ENCODE measurements at regions not wholly inside any gene's neighbourhood (a gene's known extent, or its start where the extent isn't known, plus 50 kb on each side); places are given as distances from the start of the nearest gene placed in this dataset.

DNA sequence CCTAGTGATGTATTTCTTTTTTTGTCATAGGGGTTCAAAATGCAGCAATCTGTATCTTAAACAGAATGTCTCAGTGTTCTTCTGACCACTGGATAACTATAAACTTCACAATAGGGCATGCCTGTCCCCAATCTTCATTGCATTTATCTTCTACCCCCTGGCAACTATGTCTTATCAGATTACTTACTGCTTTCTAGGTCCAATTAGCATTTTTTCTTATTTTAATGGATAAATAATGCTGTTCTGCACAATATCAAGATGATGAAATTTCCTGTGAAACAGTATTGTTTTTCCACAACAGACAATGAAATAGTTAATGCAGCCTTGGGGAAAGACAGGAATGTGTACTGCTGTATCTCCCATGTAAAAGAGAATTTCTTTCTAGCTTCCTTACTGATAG lies 432.1 kb downstream of the NSUN3 start (continued):
- TF ChIP-seq, protein P1, sequence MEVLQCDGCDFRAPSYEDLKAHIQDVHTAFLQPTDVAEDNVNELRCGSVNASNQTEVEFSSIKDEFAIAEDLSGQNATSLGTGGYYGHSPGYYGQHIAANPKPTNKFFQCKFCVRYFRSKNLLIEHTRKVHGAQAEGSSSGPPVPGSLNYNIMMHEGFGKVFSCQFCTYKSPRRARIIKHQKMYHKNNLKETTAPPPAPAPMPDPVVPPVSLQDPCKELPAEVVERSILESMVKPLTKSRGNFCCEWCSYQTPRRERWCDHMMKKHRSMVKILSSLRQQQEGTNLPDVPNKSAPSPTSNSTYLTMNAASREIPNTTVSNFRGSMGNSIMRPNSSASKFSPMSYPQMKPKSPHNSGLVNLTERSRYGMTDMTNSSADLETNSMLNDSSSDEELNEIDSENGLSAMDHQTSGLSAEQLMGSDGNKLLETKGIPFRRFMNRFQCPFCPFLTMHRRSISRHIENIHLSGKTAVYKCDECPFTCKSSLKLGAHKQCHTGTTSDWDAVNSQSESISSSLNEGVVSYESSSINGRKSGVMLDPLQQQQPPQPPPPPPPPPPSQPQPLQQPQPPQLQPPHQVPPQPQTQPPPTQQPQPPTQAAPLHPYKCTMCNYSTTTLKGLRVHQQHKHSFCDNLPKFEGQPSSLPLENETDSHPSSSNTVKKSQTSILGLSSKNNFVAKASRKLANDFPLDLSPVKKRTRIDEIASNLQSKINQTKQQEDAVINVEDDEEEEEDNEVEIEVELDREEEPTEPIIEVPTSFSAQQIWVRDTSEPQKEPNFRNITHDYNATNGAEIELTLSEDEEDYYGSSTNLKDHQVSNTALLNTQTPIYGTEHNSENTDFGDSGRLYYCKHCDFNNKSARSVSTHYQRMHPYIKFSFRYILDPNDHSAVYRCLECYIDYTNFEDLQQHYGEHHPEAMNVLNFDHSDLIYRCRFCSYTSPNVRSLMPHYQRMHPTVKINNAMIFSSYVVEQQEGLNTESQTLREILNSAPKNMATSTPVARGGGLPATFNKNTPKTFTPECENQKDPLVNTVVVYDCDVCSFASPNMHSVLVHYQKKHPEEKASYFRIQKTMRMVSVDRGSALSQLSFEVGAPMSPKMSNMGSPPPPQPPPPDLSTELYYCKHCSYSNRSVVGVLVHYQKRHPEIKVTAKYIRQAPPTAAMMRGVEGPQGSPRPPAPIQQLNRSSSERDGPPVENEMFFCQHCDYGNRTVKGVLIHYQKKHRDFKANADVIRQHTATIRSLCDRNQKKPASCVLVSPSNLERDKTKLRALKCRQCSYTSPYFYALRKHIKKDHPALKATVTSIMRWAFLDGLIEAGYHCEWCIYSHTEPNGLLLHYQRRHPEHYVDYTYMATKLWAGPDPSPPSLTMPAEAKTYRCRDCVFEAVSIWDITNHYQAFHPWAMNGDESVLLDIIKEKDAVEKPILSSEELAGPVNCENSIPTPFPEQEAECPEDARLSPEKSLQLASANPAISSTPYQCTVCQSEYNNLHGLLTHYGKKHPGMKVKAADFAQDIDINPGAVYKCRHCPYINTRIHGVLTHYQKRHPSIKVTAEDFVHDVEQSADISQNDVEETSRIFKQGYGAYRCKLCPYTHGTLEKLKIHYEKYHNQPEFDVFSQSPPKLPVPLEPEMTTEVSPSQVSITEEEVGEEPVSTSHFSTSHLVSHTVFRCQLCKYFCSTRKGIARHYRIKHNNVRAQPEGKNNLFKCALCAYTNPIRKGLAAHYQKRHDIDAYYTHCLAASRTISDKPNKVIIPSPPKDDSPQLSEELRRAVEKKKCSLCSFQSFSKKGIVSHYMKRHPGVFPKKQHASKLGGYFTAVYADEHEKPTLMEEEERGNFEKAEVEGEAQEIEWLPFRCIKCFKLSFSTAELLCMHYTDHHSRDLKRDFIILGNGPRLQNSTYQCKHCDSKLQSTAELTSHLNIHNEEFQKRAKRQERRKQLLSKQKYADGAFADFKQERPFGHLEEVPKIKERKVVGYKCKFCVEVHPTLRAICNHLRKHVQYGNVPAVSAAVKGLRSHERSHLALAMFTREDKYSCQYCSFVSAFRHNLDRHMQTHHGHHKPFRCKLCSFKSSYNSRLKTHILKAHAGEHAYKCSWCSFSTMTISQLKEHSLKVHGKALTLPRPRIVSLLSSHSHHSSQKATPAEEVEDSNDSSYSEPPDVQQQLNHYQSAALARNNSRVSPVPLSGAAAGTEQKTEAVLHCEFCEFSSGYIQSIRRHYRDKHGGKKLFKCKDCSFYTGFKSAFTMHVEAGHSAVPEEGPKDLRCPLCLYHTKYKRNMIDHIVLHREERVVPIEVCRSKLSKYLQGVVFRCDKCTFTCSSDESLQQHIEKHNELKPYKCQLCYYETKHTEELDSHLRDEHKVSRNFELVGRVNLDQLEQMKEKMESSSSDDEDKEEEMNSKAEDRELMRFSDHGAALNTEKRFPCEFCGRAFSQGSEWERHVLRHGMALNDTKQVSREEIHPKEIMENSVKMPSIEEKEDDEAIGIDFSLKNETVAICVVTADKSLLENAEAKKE (CRISPR knock-in tag; IDR thresholded peaks at IDR 0.05), result no peak
- no peak for TF ChIP-seq JUNB (IDR thresholded peaks at IDR 0.05; ENCODE audit: unreplicated experiment)
- TF ChIP-seq, protein P2, sequence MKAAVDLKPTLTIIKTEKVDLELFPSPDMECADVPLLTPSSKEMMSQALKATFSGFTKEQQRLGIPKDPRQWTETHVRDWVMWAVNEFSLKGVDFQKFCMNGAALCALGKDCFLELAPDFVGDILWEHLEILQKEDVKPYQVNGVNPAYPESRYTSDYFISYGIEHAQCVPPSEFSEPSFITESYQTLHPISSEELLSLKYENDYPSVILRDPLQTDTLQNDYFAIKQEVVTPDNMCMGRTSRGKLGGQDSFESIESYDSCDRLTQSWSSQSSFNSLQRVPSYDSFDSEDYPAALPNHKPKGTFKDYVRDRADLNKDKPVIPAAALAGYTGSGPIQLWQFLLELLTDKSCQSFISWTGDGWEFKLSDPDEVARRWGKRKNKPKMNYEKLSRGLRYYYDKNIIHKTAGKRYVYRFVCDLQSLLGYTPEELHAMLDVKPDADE (IDR thresholded peaks at IDR 0.05), result no peak
- TF ChIP-seq CREB1 (CRISPR knock-in tag; IDR thresholded peaks at IDR 0.05; ENCODE audit: low read depth), result no peak

DNA sequence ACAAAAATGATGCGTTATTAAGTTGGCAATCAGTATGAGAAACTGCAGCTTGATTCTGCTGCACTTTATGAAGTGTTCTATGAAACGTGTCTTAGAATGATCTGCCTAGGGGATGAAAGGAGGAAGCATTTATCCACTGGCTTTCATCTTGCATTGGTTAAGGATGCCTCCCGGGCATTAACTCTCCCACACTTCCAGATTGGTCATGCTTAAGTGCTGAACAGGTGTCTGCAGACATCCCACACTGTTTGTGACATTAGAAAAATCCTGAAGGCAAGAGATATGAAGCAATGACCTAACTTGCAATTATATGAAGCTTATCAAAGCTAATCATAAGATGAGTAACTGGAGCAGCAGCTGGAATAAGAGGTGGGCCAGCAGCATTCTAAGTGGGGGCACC lies 437.3 kb downstream of the NSUN3 start:
- H4K20me1 ChIP-seq (replicated peaks; ENCODE audit: insufficient read depth), result no peaks in the 10 kb centered on the region; the same call in 1 of the 2 replicates
- peaks cover 37% of the 10 kb centered on the region for H3K36me3 Mint-ChIP-seq (ENCODE audit: low read depth)
- H3K27me3 Mint-ChIP-seq (ENCODE audit: insufficient read depth, low read depth, poor library complexity), result peaks cover 7% of the 10 kb centered on the region
- TF ChIP-seq POLR2AphosphoS5 (IDR thresholded peaks at IDR 0.05; ENCODE audit: low read depth) (no peak), EZH2 (IDR thresholded peaks at IDR 0.05; ENCODE audit: low read depth, unreplicated experiment) (no peak), EZH2phosphoT487 (IDR thresholded peaks at IDR 0.05; ENCODE audit: unreplicated experiment) (no peak), ZNF114 (CRISPR knock-in tag; IDR thresholded peaks at IDR 0.05) (no peak), NANOG (IDR thresholded peaks at IDR 0.05; ENCODE audit: borderline replicate concordance) (no peak)
- TF ChIP-seq, protein P1 (CRISPR knock-in tag; IDR thresholded peaks at IDR 0.05), result no peak

More for the DNA sequence above, 437.3 kb downstream of the NSUN3 start:
- Histone ChIP-seq H3K27me3 (ENCODE audit: insufficient read depth) (no peaks in the 10 kb centered on the region), H3K4me3 (no peak overlapping the region), H3F3A (replicated peaks; ENCODE audit: low read depth) (no peaks in the 10 kb centered on the region), H3K4me1 (ENCODE audit: insufficient read depth) (peaks cover 10% of the 10 kb centered on the region; the same call in 1 of the 2 replicates), H2AFZ (no peak overlapping the region), H3K79me2 (replicated peaks; ENCODE audit: insufficient read depth) (no peaks in the 10 kb centered on the region), H3K4me2 (no peak overlapping the region), H3K36me3 (ENCODE audit: insufficient read depth) (peaks cover 11% of the 10 kb centered on the region; the same call in 1 of the 2 replicates), H3K27ac (ENCODE audit: low read depth) (no peak overlapping the region), H3K9me2 (ENCODE audit: insufficient read depth) (peaks cover 21% of the 10 kb centered on the region)
- H3K27ac Mint-ChIP-seq, result no peak overlapping the region
- H3K4me1 Mint-ChIP-seq, result peaks cover 5% of the 10 kb centered on the region
- DNase-seq (ENCODE audit: low spot score), result no peak
- peaks cover 43% of the 10 kb centered on the region for H3K9me3 Mint-ChIP-seq
- no peak overlapping the region for H3K4me3 Mint-ChIP-seq
- ATAC-seq, result no peak

All from GM23338 (cell line).